ENCODE measurements at regions not wholly inside any gene's neighbourhood (a gene's known extent, or its start where the extent isn't known, plus 50 kb on each side); places are given as distances from the start of the nearest gene placed in this dataset.

DNA sequence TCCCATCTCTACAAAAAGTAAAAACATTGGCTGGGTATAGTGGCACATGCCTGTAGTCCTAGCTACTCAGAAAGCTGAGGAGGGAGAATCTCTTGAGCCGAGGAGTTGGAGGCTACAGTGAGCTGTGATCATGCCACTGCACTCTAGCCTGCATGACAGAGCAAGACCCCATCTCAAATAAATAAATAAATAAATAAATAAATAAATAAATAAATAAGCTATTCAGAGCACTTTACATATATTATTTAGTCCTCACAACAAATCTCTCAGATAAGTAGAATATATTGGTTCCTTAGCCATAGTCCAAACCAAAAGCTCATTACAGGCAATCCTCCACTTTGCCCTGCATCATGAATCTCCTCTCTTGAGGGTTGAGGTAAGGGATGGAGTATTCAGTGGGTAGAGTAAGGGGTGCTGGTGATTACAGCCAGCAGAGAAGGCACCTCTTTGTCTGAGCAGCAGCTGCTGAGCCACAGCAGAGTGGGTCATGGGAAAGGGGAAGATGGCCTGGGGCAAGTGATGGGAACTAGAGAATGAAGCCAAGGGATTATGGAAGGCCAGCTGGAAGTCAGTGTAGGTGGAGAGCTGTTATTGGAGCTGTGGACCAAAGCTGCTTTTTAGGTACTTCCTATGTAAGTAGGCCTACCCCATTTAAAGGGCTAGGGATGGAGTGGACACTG is 115.5 kb upstream of the ZNF644 start:
- intact Hi-C loops (cut with DNase I): no loop called here
- WGBS, 2 donors: 87 to 91% methylated on average over 1 of the region's 1 CpG
- Histone ChIP-seq H3K9me3 (ENCODE audit: control insufficient read depth, low read length) (no peaks in the 10 kb centered on the region), H3K27ac (ENCODE audit: low read depth in 1 of 2, low read length in 2 of 2) (no peak overlapping the region), H3K36me3 (ENCODE audit: control insufficient read depth in 1 of 2, insufficient read depth in 2 of 2, low read length in 1 of 2) (no peaks in the 10 kb centered on the region), H3K4me1 (ENCODE audit: control insufficient read depth in 1 of 2, insufficient read depth in 2 of 2, low read length in 2 of 2) (no peaks in the 10 kb centered on the region), H3K27me3 (ENCODE audit: control insufficient read depth in 1 of 2, insufficient read depth in 2 of 2, low read length in 1 of 2) (no peaks in the 10 kb centered on the region), H3K4me3 (ENCODE audit: low read length in 2 of 2) (no peak overlapping the region)
- DNase-seq: no peak
- ATAC-seq (ENCODE audit: low FRiP score): no peak

DNA sequence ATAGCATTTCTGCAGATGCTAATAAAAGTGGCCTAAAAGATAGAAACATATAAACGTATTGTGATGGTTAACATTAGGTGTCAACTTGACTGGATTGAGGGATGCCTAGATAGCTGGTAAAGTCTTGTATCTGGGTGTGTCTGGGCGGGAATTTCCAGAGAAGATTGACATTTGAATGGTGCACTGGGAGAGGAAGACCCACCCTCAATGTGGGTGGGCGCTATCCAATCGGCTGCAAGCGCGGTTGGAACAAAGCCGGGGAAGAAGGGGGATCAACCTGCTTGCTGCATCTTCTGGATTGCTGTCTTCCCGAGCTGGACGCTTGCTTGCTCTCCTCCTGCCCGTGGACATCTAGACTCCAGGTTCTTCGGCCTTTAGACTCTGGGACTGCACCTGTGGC is 114.0 kb upstream of the ZNF644 start:
- intact Hi-C loops (cut with DNase I): no loop called here
- H3K9me3 ChIP-seq (ENCODE audit: control insufficient read depth, low read length): no peaks in the 10 kb centered on the region
- H3K27me3 ChIP-seq (ENCODE audit: control insufficient read depth in 1 of 2, insufficient read depth in 2 of 2, low read length in 1 of 2): no peaks in the 10 kb centered on the region
- H3K4me1 ChIP-seq (ENCODE audit: control insufficient read depth in 1 of 2, insufficient read depth in 2 of 2, low read length in 2 of 2): no peaks in the 10 kb centered on the region
- DNase-seq (no peak), ATAC-seq (ENCODE audit: low FRiP score) (no peak)
- WGBS, 2 donors: 92% methylated on average over 11 of the region's 11 CpGs
- H3K36me3 ChIP-seq (ENCODE audit: control insufficient read depth in 1 of 2, insufficient read depth in 2 of 2, low read length in 1 of 2): no peaks in the 10 kb centered on the region
- H3K27ac ChIP-seq (ENCODE audit: low read depth in 1 of 2, low read length in 2 of 2): no peak overlapping the region
- no peak overlapping the region for H3K4me3 ChIP-seq (ENCODE audit: low read length in 2 of 2)

DNA sequence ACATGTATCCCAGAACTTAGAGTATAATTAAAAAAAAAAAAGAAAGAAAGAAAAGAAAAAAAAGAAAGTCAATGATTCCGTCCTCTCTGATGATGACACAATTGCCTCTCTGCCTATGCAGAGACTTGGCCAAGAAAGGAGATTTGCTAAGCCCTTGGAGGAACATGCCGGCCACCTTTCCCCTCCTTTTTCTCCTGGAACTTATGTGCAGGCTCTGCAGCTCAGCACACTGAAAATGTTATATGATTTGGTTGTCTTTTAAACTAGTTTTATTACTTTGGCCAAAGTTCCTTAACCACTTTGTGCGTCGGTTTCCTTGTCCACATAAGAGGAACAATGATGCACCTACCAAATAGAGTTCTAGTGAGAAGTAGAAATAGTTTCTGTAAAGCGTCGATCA is 111.4 kb upstream of the ZNF644 start:
- H3K27ac ChIP-seq (ENCODE audit: low read depth in 1 of 2, low read length in 2 of 2): no peak overlapping the region
- H3K4me1 ChIP-seq (ENCODE audit: control insufficient read depth in 1 of 2, insufficient read depth in 2 of 2, low read length in 2 of 2): no peaks in the 10 kb centered on the region
- H3K4me3 ChIP-seq (ENCODE audit: low read length in 2 of 2): no peak overlapping the region
- ATAC-seq (ENCODE audit: low FRiP score) (no peak), DNase-seq (no peak)
- 85 to 91% methylated on average over 6 of the region's 6 CpGs for WGBS, 2 donors
- intact Hi-C loops (cut with DNase I): no loop called here
- H3K36me3 ChIP-seq (ENCODE audit: control insufficient read depth in 1 of 2, insufficient read depth in 2 of 2, low read length in 1 of 2): no peaks in the 10 kb centered on the region
- no peaks in the 10 kb centered on the region for H3K9me3 ChIP-seq (ENCODE audit: control insufficient read depth, low read length)
- no peaks in the 10 kb centered on the region for H3K27me3 ChIP-seq (ENCODE audit: control insufficient read depth in 1 of 2, insufficient read depth in 2 of 2, low read length in 1 of 2)

GRCh38 chr1:91130256-91130985 is 108.6 kb upstream of the ZNF644 start:
- no peak overlapping the region for H3K4me3 ChIP-seq (ENCODE audit: low read length in 2 of 2)
- no peaks in the 10 kb centered on the region for H3K9me3 ChIP-seq (ENCODE audit: control insufficient read depth, low read length)
- no peaks in the 10 kb centered on the region for H3K27me3 ChIP-seq (ENCODE audit: control insufficient read depth in 1 of 2, insufficient read depth in 2 of 2, low read length in 1 of 2)
- no peak overlapping the region for H3K27ac ChIP-seq (ENCODE audit: low read depth in 1 of 2, low read length in 2 of 2)
- no peaks in the 10 kb centered on the region for H3K4me1 ChIP-seq (ENCODE audit: control insufficient read depth in 1 of 2, insufficient read depth in 2 of 2, low read length in 2 of 2)
- ATAC-seq (ENCODE audit: low FRiP score): no peak
- DNase-seq: no peak
- no peaks in the 10 kb centered on the region for H3K36me3 ChIP-seq (ENCODE audit: control insufficient read depth in 1 of 2, insufficient read depth in 2 of 2, low read length in 1 of 2)
- intact Hi-C loops (cut with DNase I): no loop called here
- WGBS, 2 donors: 80 to 81% methylated on average over 5 of the region's 5 CpGs

DNA sequence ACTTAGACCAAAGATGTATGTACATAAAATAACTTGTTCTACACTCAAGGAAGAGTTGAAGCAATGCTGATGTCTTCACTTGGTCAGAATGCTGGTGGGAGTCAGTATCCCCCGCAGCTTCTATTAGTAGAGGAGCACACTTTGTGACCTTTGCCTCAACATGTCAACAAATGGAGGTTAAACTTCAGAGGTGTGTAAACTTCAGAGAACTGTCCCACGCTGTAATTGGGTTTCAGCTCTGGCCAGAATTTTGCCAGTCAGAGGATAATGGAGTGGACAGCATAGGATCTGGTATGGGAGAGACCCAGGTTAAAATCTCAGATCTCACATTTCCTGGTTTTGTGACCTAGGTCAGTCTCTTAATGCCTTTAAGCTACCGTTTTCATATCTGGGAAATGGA is 107.6 kb upstream of the ZNF644 start:
- intact Hi-C loops (cut with DNase I): no loop called here
- ATAC-seq (ENCODE audit: low FRiP score) (no peak), DNase-seq (no peak)
- no peak overlapping the region for H3K27ac ChIP-seq (ENCODE audit: low read depth in 1 of 2, low read length in 2 of 2)
- H3K4me1 ChIP-seq (ENCODE audit: control insufficient read depth in 1 of 2, insufficient read depth in 2 of 2, low read length in 2 of 2): no peaks in the 10 kb centered on the region
- 31 to 43% methylated on average over 3 of the region's 3 CpGs for WGBS, 2 donors
- H3K9me3 ChIP-seq (ENCODE audit: control insufficient read depth, low read length): no peaks in the 10 kb centered on the region
- no peaks in the 10 kb centered on the region for H3K27me3 ChIP-seq (ENCODE audit: control insufficient read depth in 1 of 2, insufficient read depth in 2 of 2, low read length in 1 of 2)
- no peak overlapping the region for H3K4me3 ChIP-seq (ENCODE audit: low read length in 2 of 2)
- H3K36me3 ChIP-seq (ENCODE audit: control insufficient read depth in 1 of 2, insufficient read depth in 2 of 2, low read length in 1 of 2): no peaks in the 10 kb centered on the region

GRCh38 chr1:91129017-91129416 is 107.2 kb upstream of the ZNF644 start:
- 19 to 39% methylated on average over 1 of the region's 1 CpG for WGBS, 2 donors
- no peak for ATAC-seq (ENCODE audit: low FRiP score)
- intact Hi-C loops (cut with DNase I): no loop called here
- Histone ChIP-seq H3K27me3 (ENCODE audit: control insufficient read depth in 1 of 2, insufficient read depth in 2 of 2, low read length in 1 of 2) (no peaks in the 10 kb centered on the region), H3K27ac (ENCODE audit: low read depth in 1 of 2, low read length in 2 of 2) (no peak overlapping the region), H3K9me3 (ENCODE audit: control insufficient read depth, low read length) (no peaks in the 10 kb centered on the region), H3K36me3 (ENCODE audit: control insufficient read depth in 1 of 2, insufficient read depth in 2 of 2, low read length in 1 of 2) (no peaks in the 10 kb centered on the region), H3K4me3 (ENCODE audit: low read length in 2 of 2) (no peak overlapping the region), H3K4me1 (ENCODE audit: control insufficient read depth in 1 of 2, insufficient read depth in 2 of 2, low read length in 2 of 2) (no peaks in the 10 kb centered on the region)
- DNase-seq: no peak

DNA sequence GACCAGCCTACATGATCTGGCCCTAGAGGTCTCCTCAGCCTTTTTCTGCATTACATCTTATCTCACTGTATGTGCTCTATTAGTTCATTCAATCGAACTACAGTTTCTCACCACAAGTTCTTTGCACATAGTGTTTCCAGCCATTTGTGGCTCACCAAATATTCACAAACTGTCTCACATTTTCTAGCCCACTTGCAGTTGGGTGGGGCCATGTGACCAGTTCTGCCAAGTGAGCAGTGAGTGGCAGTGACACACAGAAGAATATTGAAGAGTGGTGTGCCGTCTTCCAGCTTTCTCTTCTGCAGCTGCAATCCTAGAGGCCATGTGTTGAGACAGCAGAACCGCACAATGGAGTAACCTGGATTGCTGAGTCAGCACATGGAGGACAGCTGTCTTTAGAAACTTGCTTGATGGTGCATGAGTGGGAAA is 103.2 kb upstream of the ZNF644 start:
- Histone ChIP-seq H3K36me3 (ENCODE audit: control insufficient read depth in 1 of 2, insufficient read depth in 2 of 2, low read length in 1 of 2) (no peaks in the 10 kb centered on the region), H3K9me3 (ENCODE audit: control insufficient read depth, low read length) (no peaks in the 10 kb centered on the region), H3K27ac (ENCODE audit: low read depth in 1 of 2, low read length in 2 of 2) (no peak overlapping the region), H3K4me3 (ENCODE audit: low read length in 2 of 2) (no peak overlapping the region), H3K27me3 (ENCODE audit: control insufficient read depth in 1 of 2, insufficient read depth in 2 of 2, low read length in 1 of 2) (no peaks in the 10 kb centered on the region), H3K4me1 (ENCODE audit: control insufficient read depth in 1 of 2, insufficient read depth in 2 of 2, low read length in 2 of 2) (no peaks in the 10 kb centered on the region)
- ATAC-seq (ENCODE audit: low FRiP score) (peak; percentile 55), DNase-seq (peak in 1 of 2 donors; percentile 42)
- 54 to 63% methylated on average over 3 of the region's 3 CpGs for WGBS, 2 donors
- intact Hi-C loops (cut with DNase I): no loop called here

- Histone ChIP-seq H3K27ac (ENCODE audit: low read depth in 1 of 2, low read length in 2 of 2) (no peak overlapping the region), H3K4me3 (ENCODE audit: low read length in 2 of 2) (no peak overlapping the region), H3K36me3 (ENCODE audit: control insufficient read depth in 1 of 2, insufficient read depth in 2 of 2, low read length in 1 of 2) (no peaks in the 10 kb centered on the region), H3K4me1 (ENCODE audit: control insufficient read depth in 1 of 2, insufficient read depth in 2 of 2, low read length in 2 of 2) (no peaks in the 10 kb centered on the region), H3K27me3 (ENCODE audit: control insufficient read depth in 1 of 2, insufficient read depth in 2 of 2, low read length in 1 of 2) (no peaks in the 10 kb centered on the region), H3K9me3 (ENCODE audit: control insufficient read depth, low read length) (no peaks in the 10 kb centered on the region)
- DNase-seq: no peak
- intact Hi-C loops (cut with DNase I): no loop called here
- no peak for ATAC-seq (ENCODE audit: low FRiP score)
- WGBS, 2 donors: 83 to 84% methylated on average over 6 of the region's 6 CpGs
Measured at GRCh38 chr1:91124290-91124985, 102.6 kb upstream of the ZNF644 start.

GRCh38 chr1:91123773-91124172 is 101.9 kb upstream of the ZNF644 start:
- H3K27me3 ChIP-seq (ENCODE audit: control insufficient read depth in 1 of 2, insufficient read depth in 2 of 2, low read length in 1 of 2): no peaks in the 10 kb centered on the region
- WGBS, 2 donors: 18 to 33% methylated on average over 4 of the region's 4 CpGs
- no peaks in the 10 kb centered on the region for H3K4me1 ChIP-seq (ENCODE audit: control insufficient read depth in 1 of 2, insufficient read depth in 2 of 2, low read length in 2 of 2)
- intact Hi-C loops (cut with DNase I): no loop called here
- ATAC-seq (ENCODE audit: low FRiP score): no peak
- H3K27ac ChIP-seq (ENCODE audit: low read depth in 1 of 2, low read length in 2 of 2): no peak overlapping the region
- no peaks in the 10 kb centered on the region for H3K9me3 ChIP-seq (ENCODE audit: control insufficient read depth, low read length)
- H3K4me3 ChIP-seq (ENCODE audit: low read length in 2 of 2): no peak overlapping the region
- H3K36me3 ChIP-seq (ENCODE audit: control insufficient read depth in 1 of 2, insufficient read depth in 2 of 2, low read length in 1 of 2): no peaks in the 10 kb centered on the region
- DNase-seq: no peak

Data from aorta (tissue), 5 donors.